Esophagus mucosa (tissue), 1 donor: ENCODE measurements at regions not wholly inside any gene's neighbourhood (a gene's known extent, or its start where the extent isn't known, plus 50 kb on each side); places are given as distances from the start of the nearest gene placed in this dataset.

Experiments
- ATAC-seq: fragments of 200-7000 bp; cut with Tn5 transposase; one replicate; pipeline ENCODE4 v1.9.1; 2020
- donor health status: DM: yes; HTN: yes; CAD: no.

- ATAC-seq: no peak
These were observed 57.0 kb upstream of the PLAC8 start for GRCh38 chr4:83171436-83172039.

DNA sequence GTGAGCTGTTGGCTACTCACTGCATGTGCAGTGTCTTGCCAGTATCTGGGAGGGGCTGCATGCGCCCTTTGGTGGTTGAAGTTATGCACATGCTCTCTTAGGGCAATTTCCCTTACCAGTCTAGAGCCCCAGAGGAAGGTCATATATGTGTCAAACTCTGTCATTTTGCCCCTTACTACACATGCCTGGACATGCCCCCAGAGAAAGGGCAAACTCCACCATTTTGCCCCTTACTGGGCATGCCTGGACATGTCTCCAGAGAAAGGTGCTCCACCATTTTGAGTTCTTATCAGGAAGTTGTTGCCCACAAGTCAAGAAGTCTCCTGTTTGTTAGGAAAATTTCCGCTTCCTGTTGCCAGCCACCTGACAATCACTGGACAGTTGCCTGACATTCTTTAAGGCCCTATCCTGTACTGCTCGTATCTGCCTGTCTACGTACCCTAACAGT is 56.4 kb upstream of the PLAC8 start:
- ATAC-seq: no peak
